AG10803 (cell line): ENCODE measurements at regions not wholly inside any gene's neighbourhood (a gene's known extent, or its start where the extent isn't known, plus 50 kb on each side); places are given as distances from the start of the nearest gene placed in this dataset.

Experiments used
- DNase-seq: peaks from one replicate; pipeline ENCODE4 v3.0.0; 2010; ENCODE audit warnings: low read depth
- H3K4me3 ChIP-seq: 2 replicates; pipeline ENCODE4 v1.5.1; 2011; ENCODE audit warnings: mild to moderate bottlenecking, low read length, control low read depth
- TF ChIP-seq, protein P1 (sequence below): conservative IDR thresholded peaks from 2 replicates; pipeline ENCODE4 v1.5.1; 2011; ENCODE audit warnings: mild to moderate bottlenecking, low read length, control low read depth, inconsistent platforms

GRCh38 chr22:48572951-48573350 lies 1254.7 kb downstream of the BRD1 start:
- TF ChIP-seq, protein P1, sequence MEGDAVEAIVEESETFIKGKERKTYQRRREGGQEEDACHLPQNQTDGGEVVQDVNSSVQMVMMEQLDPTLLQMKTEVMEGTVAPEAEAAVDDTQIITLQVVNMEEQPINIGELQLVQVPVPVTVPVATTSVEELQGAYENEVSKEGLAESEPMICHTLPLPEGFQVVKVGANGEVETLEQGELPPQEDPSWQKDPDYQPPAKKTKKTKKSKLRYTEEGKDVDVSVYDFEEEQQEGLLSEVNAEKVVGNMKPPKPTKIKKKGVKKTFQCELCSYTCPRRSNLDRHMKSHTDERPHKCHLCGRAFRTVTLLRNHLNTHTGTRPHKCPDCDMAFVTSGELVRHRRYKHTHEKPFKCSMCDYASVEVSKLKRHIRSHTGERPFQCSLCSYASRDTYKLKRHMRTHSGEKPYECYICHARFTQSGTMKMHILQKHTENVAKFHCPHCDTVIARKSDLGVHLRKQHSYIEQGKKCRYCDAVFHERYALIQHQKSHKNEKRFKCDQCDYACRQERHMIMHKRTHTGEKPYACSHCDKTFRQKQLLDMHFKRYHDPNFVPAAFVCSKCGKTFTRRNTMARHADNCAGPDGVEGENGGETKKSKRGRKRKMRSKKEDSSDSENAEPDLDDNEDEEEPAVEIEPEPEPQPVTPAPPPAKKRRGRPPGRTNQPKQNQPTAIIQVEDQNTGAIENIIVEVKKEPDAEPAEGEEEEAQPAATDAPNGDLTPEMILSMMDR: no peak
- H3K4me3 ChIP-seq: no peak overlapping the region
- no peak for DNase-seq

DNA sequence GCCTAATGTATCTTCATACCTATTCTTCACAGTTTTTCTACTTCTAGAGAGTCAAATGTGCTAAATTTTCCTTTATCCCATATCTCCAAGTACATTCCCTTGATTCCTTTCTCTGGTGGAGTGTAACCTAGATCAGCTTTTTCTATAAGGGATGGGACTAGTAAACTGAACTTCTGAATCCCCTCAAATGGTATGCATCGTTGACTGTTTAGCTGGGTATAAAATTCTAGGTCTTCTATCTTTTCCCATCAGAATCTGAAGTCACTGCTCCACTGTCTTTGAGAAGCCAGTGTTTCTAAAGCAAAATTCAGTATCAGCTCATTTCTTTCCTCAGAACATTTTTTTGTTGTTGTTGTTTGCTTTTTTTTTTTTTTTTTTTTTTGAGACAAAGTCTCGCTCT lies 1256.8 kb downstream of the BRD1 start:
- no peak for DNase-seq
- TF ChIP-seq, protein P1: no peak
- no peak overlapping the region for H3K4me3 ChIP-seq

DNA sequence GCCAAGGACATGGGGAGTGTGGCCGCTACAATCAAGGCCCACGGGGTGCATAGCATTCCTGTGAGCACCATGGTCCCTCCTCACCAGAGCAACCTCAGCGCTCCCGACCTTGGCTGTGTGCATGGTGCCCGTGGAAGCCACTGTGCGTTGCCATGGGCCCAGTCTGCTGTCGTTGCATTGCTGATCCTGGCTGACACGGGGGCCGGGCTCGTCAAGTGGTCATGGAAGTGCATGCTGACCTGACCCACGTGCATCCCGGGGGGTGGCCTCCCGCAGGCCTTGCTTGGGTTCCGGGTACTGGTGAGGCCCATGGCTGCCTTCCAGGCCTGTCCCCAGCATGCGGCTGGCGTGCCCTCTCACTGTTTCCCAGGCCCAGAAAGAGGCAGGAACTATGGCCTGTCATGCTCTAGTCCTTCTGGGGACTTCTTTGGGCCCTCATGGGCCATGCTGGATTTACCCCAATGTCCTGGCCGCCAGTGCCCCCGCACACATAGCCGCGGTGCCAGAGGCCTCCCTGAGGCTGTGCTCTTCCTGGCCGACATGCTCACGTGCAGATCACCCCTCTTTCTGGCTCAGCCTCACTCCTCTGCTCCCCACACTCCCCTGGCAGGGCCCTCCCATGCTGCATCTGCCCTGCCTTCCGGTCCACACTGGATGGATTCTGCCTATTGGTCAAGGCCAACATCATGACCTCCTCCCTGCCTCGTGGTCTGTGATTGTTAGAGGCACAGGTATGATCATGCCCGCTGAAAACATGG lies 1258.0 kb downstream of the BRD1 start:
- TF ChIP-seq, protein P1: no peak
- no peak overlapping the region for H3K4me3 ChIP-seq
- no peak for DNase-seq

DNA sequence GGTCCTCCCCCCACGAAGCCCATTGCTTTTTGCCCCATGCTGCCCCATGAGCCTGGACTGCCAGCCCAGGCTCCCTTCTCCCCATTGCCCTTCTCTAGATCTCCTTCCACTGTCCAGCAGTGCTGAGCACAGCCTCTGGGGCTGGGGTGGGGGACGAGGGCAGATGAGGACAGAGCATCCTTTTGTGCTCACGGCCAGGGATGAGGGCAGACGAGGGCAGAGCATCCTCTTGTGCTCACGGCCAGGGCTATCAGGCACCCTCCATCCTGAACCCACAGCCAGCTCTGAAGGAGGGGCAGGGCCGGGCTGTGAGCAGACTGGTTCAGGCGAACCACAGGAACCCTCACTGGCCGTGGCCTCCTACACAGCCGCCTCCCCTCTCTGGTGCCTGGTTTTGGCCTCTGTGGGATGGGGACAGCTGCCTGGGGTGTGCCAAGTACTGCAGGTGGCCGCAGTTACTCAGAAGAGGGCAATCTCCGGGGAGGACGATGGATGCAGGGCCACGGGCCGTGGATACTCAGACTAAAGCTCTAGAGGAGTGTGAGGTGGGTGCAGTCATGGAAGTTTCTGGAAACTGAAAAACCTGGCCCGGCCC lies 1258.8 kb downstream of the BRD1 start:
- no peak overlapping the region for H3K4me3 ChIP-seq
- TF ChIP-seq, protein P1: no peak
- DNase-seq: no peak

DNA sequence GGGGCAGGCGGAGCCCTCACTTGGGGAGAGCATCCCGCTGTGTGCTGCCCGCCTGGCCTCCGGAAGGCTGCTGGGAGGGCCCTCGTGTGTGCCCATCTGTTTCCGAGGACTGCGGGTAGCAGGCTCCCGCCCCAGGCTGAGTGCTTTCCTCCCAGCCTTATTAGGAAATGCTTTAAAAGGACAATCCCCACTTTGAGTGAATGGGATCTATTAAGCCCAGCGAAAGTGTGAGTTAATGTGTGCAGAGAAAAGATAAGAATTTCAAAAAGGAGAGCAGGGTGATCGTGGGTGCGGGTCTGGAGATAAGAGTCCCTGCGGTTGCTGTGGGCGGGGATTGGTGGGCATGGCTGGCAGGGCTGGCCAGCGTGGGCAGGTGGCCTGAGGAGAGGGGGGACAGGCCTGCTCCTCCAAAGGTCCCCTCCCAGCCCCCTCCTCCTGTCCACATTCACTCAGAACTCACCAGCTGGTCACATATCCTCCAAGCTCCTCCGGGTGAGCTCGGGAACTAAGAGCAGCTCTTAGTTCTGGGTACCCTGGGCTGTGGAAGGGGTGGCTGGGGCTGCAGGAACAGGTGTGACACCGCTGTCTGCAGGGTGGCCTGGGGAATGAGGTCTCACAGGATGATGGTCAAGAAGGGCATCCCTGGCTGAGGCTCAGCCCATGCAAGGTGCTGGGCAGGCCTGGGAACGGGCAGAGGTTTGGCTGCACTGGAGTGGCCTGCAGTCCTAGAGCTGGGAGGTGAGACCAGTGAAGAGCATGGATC lies 1260.3 kb downstream of the BRD1 start:
- H3K4me3 ChIP-seq: peak overlapping the region; percentile 59
- TF ChIP-seq, protein P1: no peak
- DNase-seq: peak; percentile 49

DNA sequence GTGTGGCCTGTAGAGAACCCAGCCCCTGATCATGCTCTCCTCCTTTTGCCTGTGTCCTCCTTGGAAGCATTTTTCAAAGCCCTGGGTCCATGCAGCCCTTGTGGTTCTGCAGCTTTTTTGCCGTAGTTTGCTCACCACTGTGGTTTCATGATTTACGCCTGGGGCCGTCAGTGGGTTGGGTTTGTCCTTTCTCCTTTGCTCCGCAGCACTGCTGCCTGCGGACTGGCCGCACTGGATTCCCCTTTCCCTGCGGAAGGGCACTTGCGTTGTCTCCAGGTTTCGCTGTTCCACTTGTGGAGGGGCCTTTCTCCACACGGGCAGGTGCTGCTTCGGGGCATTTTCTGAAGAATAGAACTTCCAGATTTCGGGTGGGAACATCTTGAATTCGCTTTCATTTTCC lies 1260.9 kb downstream of the BRD1 start:
- H3K4me3 ChIP-seq: peak overlapping the region; percentile 59
- DNase-seq: peak; percentile 66
- TF ChIP-seq, protein P1: no peak
